ENCODE measurements at regions not wholly inside any gene's neighbourhood (a gene's known extent, or its start where the extent isn't known, plus 50 kb on each side); places are given as distances from the start of the nearest gene placed in this dataset.
"Not testable (repeated sequence)": the region's sequence is repeated elsewhere in the genome, so short reads cannot be mapped to it uniquely, and the experiment has no call there.

GRCh38 chr9:135374591-135374990 lies 105.0 kb upstream of the PPP1R26 start:
- intact Hi-C loops (cut with DNase I), result no loop called here
- no peak for ATAC-seq (ENCODE audit: poor library complexity)
- DNase-seq, result no peak

- no peak for ATAC-seq (ENCODE audit: poor library complexity)
- intact Hi-C loops (cut with DNase I), result no loop called here
- DNase-seq, result no peak
These were observed 104.6 kb upstream of the PPP1R26 start for GRCh38 chr9:135375001-135375400.

- intact Hi-C loops (cut with DNase I), result no loop called here
- ATAC-seq (ENCODE audit: poor library complexity), result no peak
These were observed 102.9 kb upstream of the PPP1R26 start for GRCh38 chr9:135376511-135377265.

GRCh38 chr9:135377431-135377830 lies 102.2 kb upstream of the PPP1R26 start:
- ATAC-seq (ENCODE audit: poor library complexity) (no peak), DNase-seq (no peak)
- intact Hi-C loops (cut with DNase I), result no loop called here

More at GRCh38 chr9:135376511-135377265, 102.9 kb upstream of the PPP1R26 start:
- no peak for DNase-seq

- ATAC-seq (ENCODE audit: poor library complexity) (no peak), DNase-seq (no peak)
- intact Hi-C loops (cut with DNase I), result no loop called here
These were observed 100.8 kb upstream of the PPP1R26 start for GRCh38 chr9:135378751-135379150.

- no peak for ATAC-seq (ENCODE audit: poor library complexity)
- intact Hi-C loops (cut with DNase I), result no loop called here
- no peak for DNase-seq
These were observed 99.9 kb upstream of the PPP1R26 start for GRCh38 chr9:135379540-135380267.

- intact Hi-C loops (cut with DNase I), result no loop called here
- ATAC-seq (ENCODE audit: poor library complexity) (no peak), DNase-seq (no peak)
These were observed 99.1 kb upstream of the PPP1R26 start for GRCh38 chr9:135380311-135380960.

- intact Hi-C loops (cut with DNase I), result no loop called here
- ATAC-seq (ENCODE audit: poor library complexity) (no peak), DNase-seq (no peak)
These were observed 97.7 kb upstream of the PPP1R26 start for GRCh38 chr9:135381762-135382310.

- ATAC-seq (ENCODE audit: poor library complexity), result no peak
- intact Hi-C loops (cut with DNase I), result no loop called here
- DNase-seq, result no peak
These were observed 95.4 kb upstream of the PPP1R26 start for GRCh38 chr9:135384226-135384625.

- ATAC-seq (ENCODE audit: poor library complexity); intact Hi-C loops (cut with DNase I); DNase-seq: not testable (repeated sequence)
These were observed 94.7 kb upstream of the PPP1R26 start for GRCh38 chr9:135384815-135385405.

GRCh38 chr9:135385793-135386192 lies 93.8 kb upstream of the PPP1R26 start:
- ATAC-seq (ENCODE audit: poor library complexity) (no peak), DNase-seq (no peak)
- intact Hi-C loops (cut with DNase I), result no loop called here

- ATAC-seq (ENCODE audit: poor library complexity) (no peak), DNase-seq (no peak)
- intact Hi-C loops (cut with DNase I), result no loop called here
These were observed 91.6 kb upstream of the PPP1R26 start for GRCh38 chr9:135387976-135388375.

GRCh38 chr9:135388530-135388929 lies 91.1 kb upstream of the PPP1R26 start:
- intact Hi-C loops (cut with DNase I), result no loop called here
- ATAC-seq (ENCODE audit: poor library complexity), result no peak
- DNase-seq, result no peak

- DNase-seq, result no peak
- intact Hi-C loops (cut with DNase I), result no loop called here
- ATAC-seq (ENCODE audit: poor library complexity), result no peak
These were observed 87.8 kb upstream of the PPP1R26 start for GRCh38 chr9:135391759-135392158.

GRCh38 chr9:135392511-135392910 lies 87.1 kb upstream of the PPP1R26 start:
- intact Hi-C loops (cut with DNase I), result no loop called here
- DNase-seq (no peak), ATAC-seq (ENCODE audit: poor library complexity) (no peak)

- DNase-seq (no peak), ATAC-seq (ENCODE audit: poor library complexity) (no peak)
- intact Hi-C loops (cut with DNase I), result no loop called here
These were observed 85.5 kb upstream of the PPP1R26 start for GRCh38 chr9:135394131-135394530.

GRCh38 chr9:135394699-135395645 lies 84.6 kb upstream of the PPP1R26 start:
- intact Hi-C loops (cut with DNase I), result no loop called here
- DNase-seq (no peak), ATAC-seq (ENCODE audit: poor library complexity) (no peak)

- intact Hi-C loops (cut with DNase I), result no loop called here
- DNase-seq (no peak), ATAC-seq (ENCODE audit: poor library complexity) (no peak)
These were observed 82.4 kb upstream of the PPP1R26 start for GRCh38 chr9:135397142-135397541.

Data from Right ventricle myocardium superior (tissue), 1 donor.